Progenitor cell of endocrine pancreas (in vitro differentiated cells): ENCODE measurements at regions not wholly inside any gene's neighbourhood (a gene's known extent, or its start where the extent isn't known, plus 50 kb on each side); places are given as distances from the start of the nearest gene placed in this dataset.

Experiments
- DNase-seq: peaks from one replicate; pipeline ENCODE4 v3.0.0; 2021; ENCODE audit warnings: low spot score; ENCODE audit not compliant: unreplicated experiment
- H3K27ac Mint-ChIP-seq: 2 replicates; pipeline ENCODE4 v1.8.0; 2021; ENCODE audit warnings: mild to moderate bottlenecking, moderate library complexity, mixed read lengths
- H3K27me3 Mint-ChIP-seq: 2 replicates; pipeline ENCODE4 v1.8.0; 2021; ENCODE audit warnings: mixed read lengths
- H3K36me3 Mint-ChIP-seq: 2 replicates; pipeline ENCODE4 v1.8.0; 2022; ENCODE audit warnings: mixed read lengths; ENCODE audit not compliant: insufficient read depth
- H3K4me1 Mint-ChIP-seq: 2 replicates; pipeline ENCODE4 v1.8.0; 2021; ENCODE audit warnings: low read depth, mixed read lengths
- H3K4me3 Mint-ChIP-seq: 2 replicates; pipeline ENCODE4 v1.8.0; 2021; ENCODE audit warnings: low read depth, mild to moderate bottlenecking, moderate library complexity, mixed read lengths
- H3K9me3 Mint-ChIP-seq: 2 replicates; pipeline ENCODE4 v1.8.0; 2021; ENCODE audit warnings: low read depth, mixed read lengths
- CTCF ChIP-seq: fragments of 200-600 bp; sonication (generic); IDR thresholded peaks from one replicate; pipeline ENCODE4 v1.5.0; 2021; ENCODE audit warnings: antibody characterized with exemption, mild to moderate bottlenecking; ENCODE audit not compliant: unreplicated experiment

GRCh38 chrX:82912382-82912781, 595.7 kb upstream of the POU3F4 start:
- Mint-ChIP-seq H3K27ac (no peak overlapping the region), H3K4me3 (no peak overlapping the region), H3K36me3 (no peaks in the 10 kb centered on the region), H3K4me1 (no peaks in the 10 kb centered on the region), H3K9me3 (peaks cover 20% of the 10 kb centered on the region), H3K27me3 (no peaks in the 10 kb centered on the region)
- no peak for DNase-seq
- TF ChIP-seq CTCF, result no peak

- no peak overlapping the region for H3K27ac Mint-ChIP-seq
- no peak for TF ChIP-seq CTCF
- peaks cover 20% of the 10 kb centered on the region for H3K9me3 Mint-ChIP-seq
- no peak for DNase-seq
- H3K4me1 Mint-ChIP-seq, result peaks cover 3% of the 10 kb centered on the region
- no peak overlapping the region for H3K4me3 Mint-ChIP-seq
- H3K36me3 Mint-ChIP-seq, result no peaks in the 10 kb centered on the region
- H3K27me3 Mint-ChIP-seq, result peaks cover 9% of the 10 kb centered on the region
Observed at GRCh38 chrX:82934980-82935379, 573.1 kb upstream of the POU3F4 start.

- Mint-ChIP-seq H3K27me3 (no peaks in the 10 kb centered on the region), H3K36me3 (peaks cover 3% of the 10 kb centered on the region), H3K4me3 (no peak overlapping the region), H3K4me1 (no peaks in the 10 kb centered on the region), H3K9me3 (peaks cover 44% of the 10 kb centered on the region), H3K27ac (no peak overlapping the region)
- no peak for DNase-seq
- no peak for TF ChIP-seq CTCF
Observed at GRCh38 chrX:82945332-82945731, 562.8 kb upstream of the POU3F4 start.

GRCh38 chrX:82961129-82961528, 547.0 kb upstream of the POU3F4 start:
- Mint-ChIP-seq H3K36me3 (no peaks in the 10 kb centered on the region), H3K4me3 (no peak overlapping the region), H3K4me1 (peaks cover 4% of the 10 kb centered on the region), H3K27me3 (no peaks in the 10 kb centered on the region), H3K9me3 (peaks cover 25% of the 10 kb centered on the region), H3K27ac (no peak overlapping the region)
- peak; percentile 36 for TF ChIP-seq CTCF
- no peak for DNase-seq

- Mint-ChIP-seq H3K4me3 (no peak overlapping the region), H3K4me1 (no peaks in the 10 kb centered on the region), H3K27ac (no peak overlapping the region), H3K36me3 (no peaks in the 10 kb centered on the region), H3K27me3 (no peaks in the 10 kb centered on the region), H3K9me3 (peaks cover 20% of the 10 kb centered on the region)
- TF ChIP-seq CTCF, result no peak
- DNase-seq, result no peak
Observed at GRCh38 chrX:82973646-82974045, 534.4 kb upstream of the POU3F4 start.
